ENCODE measurements at regions not wholly inside any gene's neighbourhood (a gene's known extent, or its start where the extent isn't known, plus 50 kb on each side); places are given as distances from the start of the nearest gene placed in this dataset.

- TF ChIP-seq PRMT5 (CRISPR knock-in tag; IDR thresholded peaks at IDR 0.05): no peak
- TF ChIP-seq KAT2B (IDR thresholded peaks at IDR 0.05; ENCODE audit: low read depth, low read length): no peak
- TF ChIP-seq ZNF212 (CRISPR knock-in tag; IDR thresholded peaks at IDR 0.05): no peak
- no peak for TF ChIP-seq MTA3 (IDR thresholded peaks at IDR 0.05; ENCODE audit: borderline replicate concordance)
- peak; percentile 78 for TF ChIP-seq ATF3 (IDR thresholded peaks at IDR 0.05)
- no peak for TF ChIP-seq ATF3 (CRISPR knock-in tag; conservative IDR thresholded peaks at IDR 0.05)
- TF ChIP-seq PKNOX1 (IDR thresholded peaks at IDR 0.05): no peak
- TF ChIP-seq, protein P1, sequence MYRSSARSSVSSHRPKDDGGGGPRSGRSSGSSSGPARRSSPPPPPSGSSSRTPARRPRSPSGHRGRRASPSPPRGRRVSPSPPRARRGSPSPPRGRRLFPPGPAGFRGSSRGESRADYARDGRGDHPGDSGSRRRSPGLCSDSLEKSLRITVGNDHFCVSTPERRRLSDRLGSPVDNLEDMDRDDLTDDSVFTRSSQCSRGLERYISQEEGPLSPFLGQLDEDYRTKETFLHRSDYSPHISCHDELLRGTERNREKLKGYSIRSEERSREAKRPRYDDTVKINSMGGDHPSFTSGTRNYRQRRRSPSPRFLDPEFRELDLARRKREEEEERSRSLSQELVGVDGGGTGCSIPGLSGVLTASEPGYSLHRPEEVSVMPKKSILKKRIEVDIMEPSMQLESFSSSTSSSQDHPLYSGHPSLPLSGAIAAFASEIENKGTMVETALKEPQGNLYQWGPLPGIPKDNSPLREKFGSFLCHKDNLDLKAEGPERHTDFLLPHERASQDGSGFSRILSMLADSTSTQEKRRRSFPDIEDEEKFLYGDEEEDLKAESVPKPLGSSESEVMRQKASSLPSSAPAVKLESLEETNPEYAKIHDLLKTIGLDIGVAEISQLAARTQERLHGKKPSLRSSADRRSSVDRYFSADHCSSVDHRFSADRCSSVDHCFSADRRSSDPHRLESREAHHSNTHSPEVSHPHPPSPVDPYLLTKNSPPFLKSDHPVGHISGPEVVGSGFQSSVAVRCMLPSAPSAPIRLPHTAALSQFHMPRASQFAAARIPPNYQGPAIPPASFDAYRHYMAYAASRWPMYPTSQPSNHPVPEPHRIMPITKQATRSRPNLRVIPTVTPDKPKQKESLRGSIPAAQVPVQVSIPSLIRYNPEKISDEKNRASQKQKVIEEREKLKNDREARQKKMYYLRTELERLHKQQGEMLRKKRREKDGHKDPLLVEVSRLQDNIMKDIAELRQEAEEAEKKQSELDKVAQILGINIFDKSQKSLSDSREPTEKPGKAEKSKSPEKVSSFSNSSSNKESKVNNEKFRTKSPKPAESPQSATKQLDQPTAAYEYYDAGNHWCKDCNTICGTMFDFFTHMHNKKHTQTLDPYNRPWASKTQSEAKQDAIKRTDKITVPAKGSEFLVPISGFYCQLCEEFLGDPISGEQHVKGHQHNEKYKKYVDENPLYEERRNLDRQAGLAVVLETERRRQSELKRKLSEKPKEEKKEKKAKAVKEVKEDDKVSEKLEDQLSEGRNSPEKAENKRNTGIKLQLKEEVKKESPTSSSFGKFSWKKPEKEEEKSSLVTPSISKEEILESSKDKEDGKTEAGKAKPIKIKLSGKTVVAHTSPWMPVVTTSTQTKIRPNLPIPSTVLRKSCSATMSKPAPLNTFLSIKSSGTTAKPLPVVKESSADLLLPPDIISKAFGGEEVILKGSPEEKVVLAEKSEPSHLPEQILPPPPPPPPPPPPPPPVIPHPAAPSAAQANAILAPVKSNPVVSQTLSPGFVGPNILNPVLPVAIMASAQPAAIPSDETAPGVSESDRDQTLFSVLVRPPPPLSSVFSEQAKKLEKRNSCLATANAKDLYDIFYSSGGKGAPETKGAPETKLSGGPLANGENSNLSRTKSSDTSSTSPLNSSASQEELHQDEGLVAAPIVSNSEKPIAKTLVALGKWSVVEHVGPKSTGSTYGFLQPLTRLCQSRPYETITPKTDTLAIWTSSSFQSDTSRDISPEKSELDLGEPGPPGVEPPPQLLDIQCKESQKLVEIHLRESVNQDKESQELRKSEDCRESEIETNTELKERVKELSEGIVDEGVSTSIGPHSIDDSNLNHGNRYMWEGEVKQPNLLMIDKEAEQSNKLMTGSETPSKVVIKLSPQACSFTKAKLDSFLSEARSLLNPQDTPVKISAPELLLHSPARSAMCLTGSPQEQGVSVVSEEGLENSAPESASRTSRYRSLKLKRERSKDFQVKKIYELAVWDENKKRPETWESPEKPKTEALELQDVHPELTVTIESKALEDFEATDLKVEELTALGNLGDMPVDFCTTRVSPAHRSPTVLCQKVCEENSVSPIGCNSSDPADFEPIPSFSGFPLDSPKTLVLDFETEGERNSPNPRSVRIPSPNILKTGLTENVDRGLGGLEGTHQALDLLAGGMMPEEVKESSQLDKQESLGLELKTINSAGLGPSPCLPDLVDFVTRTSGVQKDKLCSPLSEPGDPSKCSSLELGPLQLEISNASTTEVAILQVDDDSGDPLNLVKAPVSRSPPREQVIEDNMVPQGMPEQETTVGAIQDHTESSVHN (IDR thresholded peaks at IDR 0.05; ENCODE audit: borderline replicate concordance in 1 of 2, low read depth in 1 of 2): no peak
- no peak for TF ChIP-seq ZNF274 (IDR thresholded peaks at IDR 0.05; ENCODE audit: borderline replicate concordance, low read depth, low read length)
- no peak for TF ChIP-seq NFXL1 (CRISPR knock-in tag; IDR thresholded peaks at IDR 0.05)
- 0 out of 2 replicates have a peak, but pooled peaks have one; percentile 61 for TF ChIP-seq HDGF (IDR thresholded peaks at IDR 0.05)
- peak; percentile 0 for TF ChIP-seq KDM5B (IDR thresholded peaks at IDR 0.05; ENCODE audit: insufficient replicate concordance, low read depth, low read length)
- TF ChIP-seq GATAD2A (IDR thresholded peaks at IDR 0.05): no peak
- TF ChIP-seq TGIF2 (CRISPR knock-in tag; IDR thresholded peaks at IDR 0.05): no peak
- no peak for TF ChIP-seq ZNF76 (CRISPR knock-in tag; IDR thresholded peaks at IDR 0.05; ENCODE audit: borderline replicate concordance)
- 0 out of 2 replicates have a peak, but pooled peaks have one; percentile 3 for TF ChIP-seq ZNF668 (CRISPR knock-in tag; IDR thresholded peaks at IDR 0.05)
- TF ChIP-seq SMARCA5 (IDR thresholded peaks at IDR 0.05): no peak
- no peak for TF ChIP-seq KAT7 (CRISPR knock-in tag; IDR thresholded peaks at IDR 0.05; ENCODE audit: borderline replicate concordance)
- TF ChIP-seq STAT5A (IDR thresholded peaks at IDR 0.05; ENCODE audit: borderline replicate concordance, low read length): no peak
Observed at GRCh38 chr2:107747964-107748583, 78.6 kb upstream of the RGPD4 start (continued).

Data from K562 (cell line).